ENCODE measurements at regions not wholly inside any gene's neighbourhood (a gene's known extent, or its start where the extent isn't known, plus 50 kb on each side); places are given as distances from the start of the nearest gene placed in this dataset.

GRCh38 chr2:220478305-220479058 is 851.1 kb downstream of the SLC4A3 start:
- H3K4me3 ChIP-seq: no peak overlapping the region
- H3K4me1 ChIP-seq: no peaks in the 10 kb centered on the region
- no peaks in the 10 kb centered on the region for H3K36me3 ChIP-seq
- no peaks in the 10 kb centered on the region for H3K9me3 ChIP-seq
- H3K27ac ChIP-seq: no peak overlapping the region
- intact Hi-C loops (cut with DNase I): no loop called here
- no peaks in the 10 kb centered on the region for H3K27me3 ChIP-seq
- TF ChIP-seq POLR2A (IDR thresholded peaks at IDR 0.05): no peak
- TF ChIP-seq, protein P1, sequence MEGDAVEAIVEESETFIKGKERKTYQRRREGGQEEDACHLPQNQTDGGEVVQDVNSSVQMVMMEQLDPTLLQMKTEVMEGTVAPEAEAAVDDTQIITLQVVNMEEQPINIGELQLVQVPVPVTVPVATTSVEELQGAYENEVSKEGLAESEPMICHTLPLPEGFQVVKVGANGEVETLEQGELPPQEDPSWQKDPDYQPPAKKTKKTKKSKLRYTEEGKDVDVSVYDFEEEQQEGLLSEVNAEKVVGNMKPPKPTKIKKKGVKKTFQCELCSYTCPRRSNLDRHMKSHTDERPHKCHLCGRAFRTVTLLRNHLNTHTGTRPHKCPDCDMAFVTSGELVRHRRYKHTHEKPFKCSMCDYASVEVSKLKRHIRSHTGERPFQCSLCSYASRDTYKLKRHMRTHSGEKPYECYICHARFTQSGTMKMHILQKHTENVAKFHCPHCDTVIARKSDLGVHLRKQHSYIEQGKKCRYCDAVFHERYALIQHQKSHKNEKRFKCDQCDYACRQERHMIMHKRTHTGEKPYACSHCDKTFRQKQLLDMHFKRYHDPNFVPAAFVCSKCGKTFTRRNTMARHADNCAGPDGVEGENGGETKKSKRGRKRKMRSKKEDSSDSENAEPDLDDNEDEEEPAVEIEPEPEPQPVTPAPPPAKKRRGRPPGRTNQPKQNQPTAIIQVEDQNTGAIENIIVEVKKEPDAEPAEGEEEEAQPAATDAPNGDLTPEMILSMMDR (IDR thresholded peaks at IDR 0.05): no peak
- no peak for TF ChIP-seq POLR2AphosphoS5 (IDR thresholded peaks at IDR 0.05; ENCODE audit: insufficient read depth in 1 of 2, low read depth in 1 of 2)
- DNase-seq (ENCODE audit: extremely low spot score in 2 of 2): no peak

GRCh38 chr2:220482716-220483115 is 855.3 kb downstream of the SLC4A3 start:
- intact Hi-C loops (cut with DNase I): no loop called here
- no peaks in the 10 kb centered on the region for H3K36me3 ChIP-seq
- H3K4me1 ChIP-seq: no peaks in the 10 kb centered on the region
- no peak overlapping the region for H3K27ac ChIP-seq
- H3K4me3 ChIP-seq: no peak overlapping the region
- TF ChIP-seq POLR2AphosphoS5 (IDR thresholded peaks at IDR 0.05; ENCODE audit: insufficient read depth in 1 of 2, low read depth in 1 of 2) (no peak), POLR2A (IDR thresholded peaks at IDR 0.05) (no peak)
- TF ChIP-seq, protein P1 (IDR thresholded peaks at IDR 0.05): no peak
- DNase-seq (ENCODE audit: extremely low spot score in 2 of 2): no peak
- H3K9me3 ChIP-seq: no peaks in the 10 kb centered on the region
- H3K27me3 ChIP-seq: no peaks in the 10 kb centered on the region

DNA sequence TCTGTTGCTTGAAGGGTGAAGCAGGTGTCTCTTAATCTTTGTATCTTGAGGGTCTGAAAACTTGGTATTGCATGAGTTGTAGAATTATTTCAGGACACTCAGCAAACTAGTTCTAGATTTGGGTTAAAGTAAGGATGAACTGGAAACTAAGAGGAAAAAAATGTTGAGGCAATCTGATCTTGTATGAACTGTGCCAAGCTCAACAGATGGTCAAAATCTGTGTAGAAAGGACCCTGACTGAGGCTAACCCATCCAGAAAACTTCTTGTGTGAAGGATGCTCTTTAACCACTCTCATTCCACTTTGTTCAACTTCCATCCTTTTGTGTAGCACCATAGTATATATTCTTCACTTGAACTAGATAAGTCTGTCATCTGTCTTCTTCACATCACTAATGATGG is 861.7 kb downstream of the SLC4A3 start:
- H3K27ac ChIP-seq: no peak overlapping the region
- intact Hi-C loops (cut with DNase I): no loop called here
- H3K4me1 ChIP-seq: no peaks in the 10 kb centered on the region
- H3K27me3 ChIP-seq: no peaks in the 10 kb centered on the region
- no peak for DNase-seq (ENCODE audit: extremely low spot score in 2 of 2)
- H3K36me3 ChIP-seq: no peaks in the 10 kb centered on the region
- no peaks in the 10 kb centered on the region for H3K9me3 ChIP-seq
- TF ChIP-seq, protein P1 (IDR thresholded peaks at IDR 0.05): no peak
- TF ChIP-seq POLR2AphosphoS5 (IDR thresholded peaks at IDR 0.05; ENCODE audit: insufficient read depth in 1 of 2, low read depth in 1 of 2): no peak
- TF ChIP-seq POLR2A (IDR thresholded peaks at IDR 0.05): no peak
- no peak overlapping the region for H3K4me3 ChIP-seq

DNA sequence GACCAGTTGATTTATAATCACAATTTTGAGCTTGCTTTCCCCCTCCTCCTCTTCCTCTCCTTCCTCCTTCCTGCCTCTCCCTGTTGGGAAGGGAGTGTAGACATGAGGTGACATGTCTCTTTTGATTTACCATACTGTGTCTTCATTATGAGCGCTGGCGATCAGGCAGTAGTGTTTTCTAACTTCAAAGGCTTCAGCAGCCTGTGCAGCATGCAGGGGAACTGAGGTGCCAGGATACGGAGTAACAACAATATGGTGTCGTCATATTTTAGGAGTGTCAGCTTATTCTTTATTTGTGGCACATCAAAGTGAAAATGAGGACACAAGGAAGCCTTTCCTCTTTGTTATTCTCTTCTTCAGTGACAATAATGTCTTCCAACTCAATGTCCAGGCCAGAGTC is 864.2 kb downstream of the SLC4A3 start:
- Histone ChIP-seq H3K36me3 (no peaks in the 10 kb centered on the region), H3K27ac (no peak overlapping the region), H3K4me3 (no peak overlapping the region), H3K27me3 (no peaks in the 10 kb centered on the region), H3K4me1 (no peaks in the 10 kb centered on the region), H3K9me3 (no peaks in the 10 kb centered on the region)
- DNase-seq (ENCODE audit: extremely low spot score in 2 of 2): no peak
- TF ChIP-seq POLR2A (IDR thresholded peaks at IDR 0.05): no peak
- TF ChIP-seq, protein P1 (IDR thresholded peaks at IDR 0.05): no peak
- intact Hi-C loops (cut with DNase I): no loop called here

DNA sequence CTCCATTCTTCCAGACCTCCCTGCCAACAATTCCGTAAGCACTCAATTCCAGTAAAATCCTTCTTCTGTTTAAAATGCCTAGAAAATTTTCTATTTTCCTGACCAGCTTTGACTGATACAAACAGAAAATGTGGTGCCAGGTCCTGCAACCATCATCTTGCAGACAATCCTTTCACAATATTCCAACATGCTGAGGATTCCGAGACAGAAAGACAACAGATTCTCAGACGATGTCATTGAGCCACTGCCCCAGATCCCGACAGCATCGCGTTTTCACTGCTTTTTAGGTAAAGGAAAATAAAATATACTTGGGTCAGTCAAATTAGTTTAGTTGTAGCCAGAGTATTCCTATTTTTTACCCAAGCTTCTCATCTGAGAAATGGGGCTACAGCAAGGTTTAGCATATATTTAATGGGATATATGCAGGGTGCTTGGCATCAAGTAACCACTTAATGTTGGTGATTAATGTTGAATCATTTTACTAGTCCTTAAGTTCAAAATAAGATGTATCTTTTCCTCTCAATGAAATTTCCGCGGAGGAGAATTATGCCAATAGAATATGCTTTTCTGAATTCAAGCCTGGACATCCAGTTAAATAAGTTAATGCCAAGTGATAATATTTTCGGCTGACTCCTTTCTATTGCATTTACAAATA is 866.6 kb downstream of the SLC4A3 start:
- TF ChIP-seq POLR2A (IDR thresholded peaks at IDR 0.05): no peak
- intact Hi-C loops (cut with DNase I): no loop called here
- H3K27me3 ChIP-seq: no peaks in the 10 kb centered on the region
- no peak overlapping the region for H3K27ac ChIP-seq
- H3K4me3 ChIP-seq: no peak overlapping the region
- no peaks in the 10 kb centered on the region for H3K4me1 ChIP-seq
- no peak for DNase-seq (ENCODE audit: extremely low spot score in 2 of 2)
- H3K9me3 ChIP-seq: no peaks in the 10 kb centered on the region
- H3K36me3 ChIP-seq: no peaks in the 10 kb centered on the region
